SH-SY5Y (cell line): ENCODE measurements at regions not wholly inside any gene's neighbourhood (a gene's known extent, or its start where the extent isn't known, plus 50 kb on each side); places are given as distances from the start of the nearest gene placed in this dataset.

Source experiments
- GATA2 ChIP-seq: IDR thresholded peaks from 2 replicates; pipeline ENCODE4 v1.6.1; 2011; ENCODE audit warnings: mild to moderate bottlenecking, low read depth, low read length
- GATA3 ChIP-seq: IDR thresholded peaks from 2 replicates; pipeline ENCODE4 v1.6.1; 2011; ENCODE audit warnings: low read depth, mild to moderate bottlenecking, low read length, moderate library complexity

DNA sequence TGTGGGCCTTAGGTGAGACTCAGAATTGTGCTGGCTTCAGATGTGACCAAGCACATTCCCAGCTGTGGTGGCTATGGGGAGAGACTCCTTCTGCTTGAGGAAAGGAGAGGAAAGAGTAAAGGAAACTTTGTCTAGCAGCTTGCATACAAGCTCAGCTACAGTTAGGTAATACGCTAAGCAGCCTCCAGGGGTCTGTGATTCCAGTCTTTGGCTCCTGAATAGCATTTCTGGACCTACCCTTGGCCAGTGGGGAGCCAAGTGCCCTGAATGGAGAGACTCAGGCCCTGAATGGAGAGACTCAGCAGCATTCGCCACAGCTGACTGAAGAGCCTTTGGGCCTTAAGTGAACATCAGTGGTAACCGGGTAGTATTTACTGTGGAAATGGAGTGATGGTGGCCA, 227.4 kb upstream of the CDH7 start:
- TF ChIP-seq GATA2 (no peak), GATA3 (no peak)
